ENCODE measurements at regions not wholly inside any gene's neighbourhood (a gene's known extent, or its start where the extent isn't known, plus 50 kb on each side); places are given as distances from the start of the nearest gene placed in this dataset.
"Not testable (repeated sequence)": the region's sequence is repeated elsewhere in the genome, so short reads cannot be mapped to it uniquely, and the experiment has no call there.

DNA sequence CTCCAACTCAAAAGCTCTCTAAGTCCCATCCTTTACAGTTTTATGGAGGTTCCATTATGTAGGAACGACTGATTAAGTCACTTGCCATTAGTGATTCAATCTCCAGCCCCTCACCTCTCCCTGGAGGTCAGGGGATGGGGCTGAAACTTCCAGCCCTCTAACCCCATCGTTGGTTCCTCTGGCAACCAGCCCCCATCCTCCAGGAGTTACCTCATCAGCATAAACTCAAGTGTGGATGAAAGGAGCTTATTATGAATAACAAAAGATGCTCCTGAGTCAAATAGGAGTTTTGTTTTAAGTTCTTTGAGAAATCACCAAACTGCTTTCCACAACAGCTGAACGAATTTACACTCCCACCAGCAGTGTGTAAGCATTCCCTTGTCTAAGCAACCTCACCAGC, 494.3 kb upstream of the AUTS2 start:
- H3K36me3 ChIP-seq (replicated peaks; ENCODE audit: low read depth, low read length) = no peaks in the 10 kb centered on the region
- H3K4me1 ChIP-seq (ENCODE audit: low read length) = no peaks in the 10 kb centered on the region
- no peak overlapping the region for H3K27ac ChIP-seq (ENCODE audit: low read length)
- no peaks in the 10 kb centered on the region for H3K27me3 ChIP-seq (ENCODE audit: low read depth, low read length)
- TF ChIP-seq, protein P1, sequence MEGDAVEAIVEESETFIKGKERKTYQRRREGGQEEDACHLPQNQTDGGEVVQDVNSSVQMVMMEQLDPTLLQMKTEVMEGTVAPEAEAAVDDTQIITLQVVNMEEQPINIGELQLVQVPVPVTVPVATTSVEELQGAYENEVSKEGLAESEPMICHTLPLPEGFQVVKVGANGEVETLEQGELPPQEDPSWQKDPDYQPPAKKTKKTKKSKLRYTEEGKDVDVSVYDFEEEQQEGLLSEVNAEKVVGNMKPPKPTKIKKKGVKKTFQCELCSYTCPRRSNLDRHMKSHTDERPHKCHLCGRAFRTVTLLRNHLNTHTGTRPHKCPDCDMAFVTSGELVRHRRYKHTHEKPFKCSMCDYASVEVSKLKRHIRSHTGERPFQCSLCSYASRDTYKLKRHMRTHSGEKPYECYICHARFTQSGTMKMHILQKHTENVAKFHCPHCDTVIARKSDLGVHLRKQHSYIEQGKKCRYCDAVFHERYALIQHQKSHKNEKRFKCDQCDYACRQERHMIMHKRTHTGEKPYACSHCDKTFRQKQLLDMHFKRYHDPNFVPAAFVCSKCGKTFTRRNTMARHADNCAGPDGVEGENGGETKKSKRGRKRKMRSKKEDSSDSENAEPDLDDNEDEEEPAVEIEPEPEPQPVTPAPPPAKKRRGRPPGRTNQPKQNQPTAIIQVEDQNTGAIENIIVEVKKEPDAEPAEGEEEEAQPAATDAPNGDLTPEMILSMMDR (IDR thresholded peaks at IDR 0.05; ENCODE audit: low read depth, low read length) = no peak
- no peak for TF ChIP-seq EZH2phosphoT487 (IDR thresholded peaks at IDR 0.05; ENCODE audit: low read depth)
- no peaks in the 10 kb centered on the region for H3K9me3 ChIP-seq (ENCODE audit: insufficient read depth, low read length)
- H4K20me1 ChIP-seq (ENCODE audit: insufficient read depth, low read length) = no peaks in the 10 kb centered on the region
- H3K9ac ChIP-seq (ENCODE audit: low read length) = no peak overlapping the region
- no peak overlapping the region for H2AFZ ChIP-seq (ENCODE audit: low read depth, low read length)
- H3K79me2 ChIP-seq (ENCODE audit: low read length) = no peaks in the 10 kb centered on the region
- H3K4me2 ChIP-seq (ENCODE audit: low read length) = no peak overlapping the region
- no peak overlapping the region for H3K4me3 ChIP-seq (ENCODE audit: low read length)

DNA sequence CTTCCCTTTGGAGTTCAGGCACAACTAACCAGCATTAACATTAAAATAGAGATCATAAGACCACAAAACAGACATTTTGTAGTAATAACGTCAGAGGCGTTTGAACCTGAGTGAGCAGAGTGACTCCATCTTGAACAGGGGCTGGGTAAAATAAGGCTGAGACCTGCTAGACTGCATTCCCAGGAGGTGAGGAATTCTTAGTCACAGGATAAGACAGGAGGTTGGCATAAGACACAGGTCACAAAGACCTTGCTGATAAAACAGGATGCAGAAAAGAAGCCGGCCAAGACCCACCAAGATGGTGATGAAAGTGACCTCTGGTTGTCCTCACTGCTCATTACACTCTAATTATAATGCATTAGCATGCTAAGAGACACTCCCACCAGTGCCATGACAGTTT, 493.2 kb upstream of the AUTS2 start:
- H3K27ac ChIP-seq (ENCODE audit: low read length) = no peak overlapping the region
- no peaks in the 10 kb centered on the region for H3K79me2 ChIP-seq (ENCODE audit: low read length)
- H3K4me3 ChIP-seq (ENCODE audit: low read length) = no peak overlapping the region
- no peaks in the 10 kb centered on the region for H3K9me3 ChIP-seq (ENCODE audit: insufficient read depth, low read length)
- no peaks in the 10 kb centered on the region for H3K36me3 ChIP-seq (replicated peaks; ENCODE audit: low read depth, low read length)
- H3K27me3 ChIP-seq (ENCODE audit: low read depth, low read length) = no peaks in the 10 kb centered on the region
- H3K4me2 ChIP-seq (ENCODE audit: low read length) = no peak overlapping the region
- H3K9ac ChIP-seq (ENCODE audit: low read length) = no peak overlapping the region
- no peak overlapping the region for H2AFZ ChIP-seq (ENCODE audit: low read depth, low read length)
- H4K20me1 ChIP-seq (ENCODE audit: insufficient read depth, low read length) = no peaks in the 10 kb centered on the region
- TF ChIP-seq EZH2phosphoT487 (IDR thresholded peaks at IDR 0.05; ENCODE audit: low read depth) = no peak
- TF ChIP-seq, protein P1 (IDR thresholded peaks at IDR 0.05; ENCODE audit: low read depth, low read length) = no peak
- no peaks in the 10 kb centered on the region for H3K4me1 ChIP-seq (ENCODE audit: low read length)

DNA sequence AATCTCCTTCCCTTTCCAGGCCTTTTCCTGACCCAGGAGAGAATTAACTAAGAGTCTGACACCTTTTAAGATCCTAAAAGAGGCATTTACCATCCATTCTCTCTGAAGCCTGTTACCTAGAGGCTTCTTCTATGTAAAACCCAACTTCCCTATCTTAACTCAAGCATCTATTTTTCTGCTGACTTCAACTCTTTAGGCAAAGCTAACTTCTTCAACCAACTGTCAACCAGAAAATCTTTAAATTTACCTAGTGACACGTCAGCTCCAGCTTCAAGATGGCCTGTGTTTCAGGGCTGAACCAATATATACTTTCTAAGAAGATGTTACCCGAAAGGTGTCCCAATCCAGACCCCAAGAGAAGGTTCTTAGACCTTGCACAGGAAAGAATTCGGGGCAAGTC, 492.3 kb upstream of the AUTS2 start:
- no peaks in the 10 kb centered on the region for H3K27me3 ChIP-seq (ENCODE audit: low read depth, low read length)
- H3K36me3 ChIP-seq (replicated peaks; ENCODE audit: low read depth, low read length) = no peaks in the 10 kb centered on the region
- H3K4me2 ChIP-seq (ENCODE audit: low read length) = no peak overlapping the region
- H2AFZ ChIP-seq (ENCODE audit: low read depth, low read length) = no peak overlapping the region
- H4K20me1 ChIP-seq (ENCODE audit: insufficient read depth, low read length) = no peaks in the 10 kb centered on the region
- no peak overlapping the region for H3K9ac ChIP-seq (ENCODE audit: low read length)
- H3K9me3 ChIP-seq (ENCODE audit: insufficient read depth, low read length) = no peaks in the 10 kb centered on the region
- H3K79me2 ChIP-seq (ENCODE audit: low read length) = no peaks in the 10 kb centered on the region
- H3K27ac ChIP-seq (ENCODE audit: low read length) = no peak overlapping the region
- H3K4me1 ChIP-seq (ENCODE audit: low read length) = no peaks in the 10 kb centered on the region
- TF ChIP-seq EZH2phosphoT487 (IDR thresholded peaks at IDR 0.05; ENCODE audit: low read depth) = no peak
- TF ChIP-seq, protein P1 (IDR thresholded peaks at IDR 0.05; ENCODE audit: low read depth, low read length) = no peak
- H3K4me3 ChIP-seq (ENCODE audit: low read length) = no peak overlapping the region

DNA sequence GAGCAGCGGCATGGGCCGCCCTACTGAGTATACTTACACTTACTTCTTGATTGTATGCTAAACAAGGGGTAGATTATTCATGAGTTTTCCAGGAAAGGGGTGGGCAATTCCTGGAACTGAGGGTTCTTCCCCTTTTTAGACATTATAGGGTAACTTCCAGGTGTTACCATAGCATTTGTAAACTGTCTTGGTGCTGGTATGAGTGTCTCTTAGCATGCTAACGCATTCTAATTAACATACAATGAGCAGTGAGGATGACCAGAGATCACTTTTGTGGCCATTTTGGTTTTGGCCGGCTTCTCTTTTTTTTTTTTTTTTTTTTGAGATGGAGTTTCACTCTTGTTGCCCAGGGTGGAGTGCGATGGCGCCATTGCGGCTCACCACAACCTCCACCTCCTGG, 491.8 kb upstream of the AUTS2 start:
- H4K20me1 ChIP-seq (ENCODE audit: insufficient read depth, low read length); H3K4me1 ChIP-seq (ENCODE audit: low read length); H2AFZ ChIP-seq (ENCODE audit: low read depth, low read length); H3K27ac ChIP-seq (ENCODE audit: low read length); H3K4me3 ChIP-seq (ENCODE audit: low read length); H3K27me3 ChIP-seq (ENCODE audit: low read depth, low read length); H3K9me3 ChIP-seq (ENCODE audit: insufficient read depth, low read length); H3K79me2 ChIP-seq (ENCODE audit: low read length); H3K36me3 ChIP-seq (replicated peaks; ENCODE audit: low read depth, low read length); H3K9ac ChIP-seq (ENCODE audit: low read length); H3K4me2 ChIP-seq (ENCODE audit: low read length): not testable (repeated sequence)

DNA sequence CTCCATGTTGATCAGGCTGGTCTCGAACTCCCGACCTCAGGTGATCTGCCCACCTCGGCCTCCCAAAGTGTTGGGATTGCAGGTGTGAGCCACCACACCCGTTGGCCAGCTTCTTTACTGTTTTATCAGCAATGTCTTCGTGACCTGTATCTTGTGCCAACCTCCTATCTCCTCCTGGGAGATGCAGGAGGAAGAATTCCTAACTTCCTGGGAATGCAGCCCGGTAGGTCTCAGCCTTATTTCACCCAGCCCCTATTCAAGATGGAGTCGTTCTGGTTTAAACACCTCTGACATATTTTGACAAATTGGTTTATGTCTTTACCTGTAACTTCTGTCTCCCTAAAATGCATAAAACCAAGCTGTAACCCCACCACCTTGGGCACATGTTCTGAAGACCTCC, 491.3 kb upstream of the AUTS2 start:
- not testable (repeated sequence) for H2AFZ ChIP-seq (ENCODE audit: low read depth, low read length); H3K27ac ChIP-seq (ENCODE audit: low read length); H4K20me1 ChIP-seq (ENCODE audit: insufficient read depth, low read length); H3K36me3 ChIP-seq (replicated peaks; ENCODE audit: low read depth, low read length); H3K79me2 ChIP-seq (ENCODE audit: low read length); H3K9ac ChIP-seq (ENCODE audit: low read length); H3K4me1 ChIP-seq (ENCODE audit: low read length); H3K4me3 ChIP-seq (ENCODE audit: low read length); H3K27me3 ChIP-seq (ENCODE audit: low read depth, low read length); H3K4me2 ChIP-seq (ENCODE audit: low read length); H3K9me3 ChIP-seq (ENCODE audit: insufficient read depth, low read length)

Data from OCI-LY3 (cell line).